WERI-Rb-1 (cell line): ENCODE measurements at regions not wholly inside any gene's neighbourhood (a gene's known extent, or its start where the extent isn't known, plus 50 kb on each side); places are given as distances from the start of the nearest gene placed in this dataset.
A peak's percentile ranks its signal among the peaks of the same experiment; 100 is the strongest.

ENCODE experiments used
- DNase-seq: peaks from one replicate; pipeline ENCODE4 v3.0.0-alpha.2; 2020
- H3K27ac ChIP-seq: fragments of 250-450 bp; sonication (Bioruptor Pico); 2 replicates; pipeline ENCODE4 v1.5.1; 2020; ENCODE audit warnings: mild to moderate bottlenecking, moderate library complexity
- H3K27me3 ChIP-seq: fragments of 250-450 bp; sonication (Bioruptor Pico); 2 replicates; pipeline ENCODE4 v1.5.1; 2021; ENCODE audit warnings: mild to moderate bottlenecking, low read depth, moderate library complexity; ENCODE audit not compliant: insufficient read depth, severe bottlenecking
- H3K36me3 ChIP-seq: fragments of 250-450 bp; sonication (Bioruptor Pico); 2 replicates; pipeline ENCODE4 v1.5.1; 2020; ENCODE audit warnings: mild to moderate bottlenecking, moderate library complexity
- H3K4me3 ChIP-seq: 2 replicates; pipeline ENCODE4 v1.5.1; 2011; ENCODE audit warnings: low read depth, mild to moderate bottlenecking, control low read depth, low read length
- H3K9me3 ChIP-seq: fragments of 250-450 bp; sonication (Bioruptor Pico); 2 replicates; pipeline ENCODE4 v1.5.1; 2021; ENCODE audit warnings: mild to moderate bottlenecking, moderate library complexity; ENCODE audit not compliant: severe bottlenecking
- CTCF ChIP-seq: IDR thresholded peaks from 2 replicates; pipeline ENCODE4 v1.5.1; 2011; ENCODE audit warnings: low read depth, mild to moderate bottlenecking, control low read depth, inconsistent platforms, low read length

- Histone ChIP-seq H3K36me3 (no peaks in the 10 kb centered on the region), H3K4me3 (no peak overlapping the region), H3K9me3 (no peaks in the 10 kb centered on the region), H3K27ac (no peak overlapping the region), H3K27me3 (no peaks in the 10 kb centered on the region)
- no peak for DNase-seq
- no peak for TF ChIP-seq CTCF
These were observed 222.4 kb upstream of the JARID2 start for GRCh38 chr6:15023448-15023847.

- peaks cover 2% of the 10 kb centered on the region for H3K9me3 ChIP-seq
These were observed 220.4 kb upstream of the JARID2 start for GRCh38 chr6:15025446-15025845.

GRCh38 chr6:15026832-15027231 is 219.0 kb upstream of the JARID2 start:
- H3K9me3 ChIP-seq, result peaks cover 4% of the 10 kb centered on the region
- no peak overlapping the region for H3K4me3 ChIP-seq
- no peaks in the 10 kb centered on the region for H3K27me3 ChIP-seq
- no peaks in the 10 kb centered on the region for H3K36me3 ChIP-seq
- DNase-seq, result no peak
- TF ChIP-seq CTCF, result no peak
- no peak overlapping the region for H3K27ac ChIP-seq

More at GRCh38 chr6:15025446-15025845, 220.4 kb upstream of the JARID2 start:
- H3K27ac ChIP-seq, result no peak overlapping the region
- H3K4me3 ChIP-seq, result no peak overlapping the region
- H3K27me3 ChIP-seq, result no peaks in the 10 kb centered on the region
- no peaks in the 10 kb centered on the region for H3K36me3 ChIP-seq
- TF ChIP-seq CTCF, result no peak
- DNase-seq, result no peak

GRCh38 chr6:15027472-15027871 is 218.4 kb upstream of the JARID2 start:
- Histone ChIP-seq H3K27ac (no peak overlapping the region), H3K9me3 (peaks cover 4% of the 10 kb centered on the region)

GRCh38 chr6:15032015-15032414 is 213.9 kb upstream of the JARID2 start:
- Histone ChIP-seq H3K9me3 (peaks cover 4% of the 10 kb centered on the region), H3K27me3 (no peaks in the 10 kb centered on the region), H3K27ac (no peak overlapping the region), H3K4me3 (no peak overlapping the region), H3K36me3 (no peaks in the 10 kb centered on the region)
- DNase-seq, result no peak
- TF ChIP-seq CTCF, result no peak

More at GRCh38 chr6:15027472-15027871, 218.4 kb upstream of the JARID2 start:
- H3K4me3 ChIP-seq, result no peak overlapping the region
- no peak for TF ChIP-seq CTCF
- no peaks in the 10 kb centered on the region for H3K27me3 ChIP-seq
- DNase-seq, result no peak
- no peaks in the 10 kb centered on the region for H3K36me3 ChIP-seq

GRCh38 chr6:15033850-15034203 is 212.0 kb upstream of the JARID2 start:
- peak; percentile 91 for DNase-seq
- H3K4me3 ChIP-seq, result peak overlapping the region; percentile 3; the same call in 1 of the 2 replicates
- TF ChIP-seq CTCF, result no peak
- H3K9me3 ChIP-seq, result peaks cover 4% of the 10 kb centered on the region
- peak overlapping the region; percentile 51 for H3K27ac ChIP-seq
- no peaks in the 10 kb centered on the region for H3K27me3 ChIP-seq
- no peaks in the 10 kb centered on the region for H3K36me3 ChIP-seq
